ENCODE measurements at regions not wholly inside any gene's neighbourhood (a gene's known extent, or its start where the extent isn't known, plus 50 kb on each side); places are given as distances from the start of the nearest gene placed in this dataset.

- Mint-ChIP-seq H3K4me3 (no peak overlapping the region), H3K36me3 (ENCODE audit: low read depth) (no peaks in the 10 kb centered on the region), H3K27ac (no peak overlapping the region), H3K27me3 (no peaks in the 10 kb centered on the region), H3K9me3 (peaks cover 5% of the 10 kb centered on the region), H3K4me1 (no peaks in the 10 kb centered on the region)
- CTCF ChIA-PET: no interaction called here
- DNase-seq: no peak
- POLR2A ChIA-PET: no interaction called here
Measured at GRCh38 chr18:29096079-29096770, 919.3 kb upstream of the CDH2 start.

GRCh38 chr18:29087616-29088246 is 910.8 kb upstream of the CDH2 start:
- Mint-ChIP-seq H3K36me3 (ENCODE audit: low read depth) (no peaks in the 10 kb centered on the region), H3K27ac (no peak overlapping the region), H3K4me3 (no peak overlapping the region), H3K4me1 (no peaks in the 10 kb centered on the region), H3K9me3 (peaks cover 13% of the 10 kb centered on the region), H3K27me3 (no peaks in the 10 kb centered on the region)
- ChIA-PET POLR2A (no interaction called here), CTCF (no interaction called here)
- DNase-seq: no peak

GRCh38 chr18:29084120-29084519 is 907.2 kb upstream of the CDH2 start:
- H3K9me3 Mint-ChIP-seq: peaks cover 11% of the 10 kb centered on the region
- H3K4me1 Mint-ChIP-seq: no peaks in the 10 kb centered on the region
- no peak overlapping the region for H3K4me3 Mint-ChIP-seq
- DNase-seq: no peak
- no peaks in the 10 kb centered on the region for H3K36me3 Mint-ChIP-seq (ENCODE audit: low read depth)
- ChIA-PET CTCF (no interaction called here), POLR2A (no interaction called here)
- no peaks in the 10 kb centered on the region for H3K27me3 Mint-ChIP-seq
- H3K27ac Mint-ChIP-seq: no peak overlapping the region

GRCh38 chr18:29083545-29083944 is 906.6 kb upstream of the CDH2 start:
- no peaks in the 10 kb centered on the region for H3K4me1 Mint-ChIP-seq
- peaks cover 11% of the 10 kb centered on the region for H3K9me3 Mint-ChIP-seq
- no peaks in the 10 kb centered on the region for H3K36me3 Mint-ChIP-seq (ENCODE audit: low read depth)
- no peak for DNase-seq
- no peaks in the 10 kb centered on the region for H3K27me3 Mint-ChIP-seq
- H3K4me3 Mint-ChIP-seq: no peak overlapping the region
- CTCF ChIA-PET: no interaction called here
- POLR2A ChIA-PET: no interaction called here
- no peak overlapping the region for H3K27ac Mint-ChIP-seq

GRCh38 chr18:29080946-29081345 is 904.0 kb upstream of the CDH2 start:
- H3K27me3 Mint-ChIP-seq: no peaks in the 10 kb centered on the region

GRCh38 chr18:29078273-29078672 is 901.3 kb upstream of the CDH2 start:
- Mint-ChIP-seq H3K36me3 (ENCODE audit: low read depth) (no peaks in the 10 kb centered on the region), H3K9me3 (peaks cover 14% of the 10 kb centered on the region), H3K4me3 (no peak overlapping the region), H3K27me3 (no peaks in the 10 kb centered on the region), H3K4me1 (no peaks in the 10 kb centered on the region), H3K27ac (no peak overlapping the region)
- ChIA-PET POLR2A (no interaction called here), CTCF (no interaction called here)
- no peak for DNase-seq

More at GRCh38 chr18:29080946-29081345, 904.0 kb upstream of the CDH2 start:
- CTCF ChIA-PET: no interaction called here
- Mint-ChIP-seq H3K9me3 (peaks cover 13% of the 10 kb centered on the region), H3K36me3 (ENCODE audit: low read depth) (no peaks in the 10 kb centered on the region), H3K4me1 (no peaks in the 10 kb centered on the region), H3K27ac (no peak overlapping the region), H3K4me3 (no peak overlapping the region)
- DNase-seq: no peak
- POLR2A ChIA-PET: no interaction called here

GRCh38 chr18:29077344-29077743 is 900.4 kb upstream of the CDH2 start:
- no peak for DNase-seq
- no peak overlapping the region for H3K4me3 Mint-ChIP-seq
- H3K27me3 Mint-ChIP-seq: no peaks in the 10 kb centered on the region
- POLR2A ChIA-PET: no interaction called here
- no peaks in the 10 kb centered on the region for H3K4me1 Mint-ChIP-seq
- no peak overlapping the region for H3K27ac Mint-ChIP-seq
- CTCF ChIA-PET: no interaction called here
- no peaks in the 10 kb centered on the region for H3K36me3 Mint-ChIP-seq (ENCODE audit: low read depth)
- H3K9me3 Mint-ChIP-seq: peaks cover 8% of the 10 kb centered on the region

GRCh38 chr18:29076645-29077044 is 899.7 kb upstream of the CDH2 start:
- Mint-ChIP-seq H3K9me3 (peaks cover 10% of the 10 kb centered on the region), H3K4me3 (no peak overlapping the region), H3K27ac (no peak overlapping the region), H3K36me3 (ENCODE audit: low read depth) (no peaks in the 10 kb centered on the region), H3K4me1 (no peaks in the 10 kb centered on the region), H3K27me3 (no peaks in the 10 kb centered on the region)
- ChIA-PET POLR2A (no interaction called here), CTCF (no interaction called here)
- no peak for DNase-seq

GRCh38 chr18:29074147-29074546 is 897.2 kb upstream of the CDH2 start:
- Mint-ChIP-seq H3K27ac (no peak overlapping the region), H3K27me3 (no peaks in the 10 kb centered on the region), H3K4me1 (no peaks in the 10 kb centered on the region), H3K9me3 (peaks cover 11% of the 10 kb centered on the region), H3K36me3 (ENCODE audit: low read depth) (no peaks in the 10 kb centered on the region), H3K4me3 (no peak overlapping the region)
- POLR2A ChIA-PET: no interaction called here
- no peak for DNase-seq
- CTCF ChIA-PET: no interaction called here

GRCh38 chr18:29071869-29072268 is 894.9 kb upstream of the CDH2 start:
- no peak for DNase-seq
- Mint-ChIP-seq H3K9me3 (peaks cover 9% of the 10 kb centered on the region), H3K4me1 (no peaks in the 10 kb centered on the region), H3K27me3 (no peaks in the 10 kb centered on the region), H3K36me3 (ENCODE audit: low read depth) (no peaks in the 10 kb centered on the region), H3K27ac (no peak overlapping the region), H3K4me3 (no peak overlapping the region)
- POLR2A ChIA-PET: no interaction called here
- CTCF ChIA-PET: no interaction called here

- Mint-ChIP-seq H3K9me3 (peaks cover 10% of the 10 kb centered on the region), H3K36me3 (ENCODE audit: low read depth) (no peaks in the 10 kb centered on the region), H3K4me3 (no peak overlapping the region), H3K4me1 (no peaks in the 10 kb centered on the region), H3K27ac (no peak overlapping the region), H3K27me3 (no peaks in the 10 kb centered on the region)
- no peak for DNase-seq
- ChIA-PET POLR2A (no interaction called here), CTCF (no interaction called here)
Measured at GRCh38 chr18:29063346-29063745, 886.4 kb upstream of the CDH2 start.

GRCh38 chr18:29062921-29063320 is 886.0 kb upstream of the CDH2 start:
- no peaks in the 10 kb centered on the region for H3K36me3 Mint-ChIP-seq (ENCODE audit: low read depth)
- no peak overlapping the region for H3K27ac Mint-ChIP-seq
- no peak for DNase-seq
- H3K27me3 Mint-ChIP-seq: no peaks in the 10 kb centered on the region
- ChIA-PET POLR2A (no interaction called here), CTCF (no interaction called here)
- H3K4me1 Mint-ChIP-seq: no peaks in the 10 kb centered on the region
- H3K9me3 Mint-ChIP-seq: peaks cover 10% of the 10 kb centered on the region
- H3K4me3 Mint-ChIP-seq: no peak overlapping the region

GRCh38 chr18:29060349-29060748 is 883.4 kb upstream of the CDH2 start:
- H3K36me3 Mint-ChIP-seq (ENCODE audit: low read depth): no peaks in the 10 kb centered on the region
- H3K4me1 Mint-ChIP-seq: no peaks in the 10 kb centered on the region
- no peak for DNase-seq
- H3K27me3 Mint-ChIP-seq: no peaks in the 10 kb centered on the region
- ChIA-PET POLR2A (no interaction called here), CTCF (no interaction called here)
- peaks cover 6% of the 10 kb centered on the region for H3K9me3 Mint-ChIP-seq
- no peak overlapping the region for H3K27ac Mint-ChIP-seq
- no peak overlapping the region for H3K4me3 Mint-ChIP-seq

GRCh38 chr18:29057703-29058102 is 880.8 kb upstream of the CDH2 start:
- H3K27me3 Mint-ChIP-seq: no peaks in the 10 kb centered on the region

More at GRCh38 chr18:29057703-29058102, 880.8 kb upstream of the CDH2 start:
- no peak for DNase-seq
- ChIA-PET POLR2A (no interaction called here), CTCF (no interaction called here)
- H3K4me1 Mint-ChIP-seq: no peaks in the 10 kb centered on the region
- H3K36me3 Mint-ChIP-seq (ENCODE audit: low read depth): no peaks in the 10 kb centered on the region
- H3K27ac Mint-ChIP-seq: no peak overlapping the region
- H3K9me3 Mint-ChIP-seq: peaks cover 8% of the 10 kb centered on the region
- no peak overlapping the region for H3K4me3 Mint-ChIP-seq
